ENCODE measurements at regions not wholly inside any gene's neighbourhood (a gene's known extent, or its start where the extent isn't known, plus 50 kb on each side); places are given as distances from the start of the nearest gene placed in this dataset.

GRCh38 chr1:63189677-63190076, 132.7 kb upstream of the FOXD3 start:
- no peaks in the 10 kb centered on the region for H3K4me1 Mint-ChIP-seq
- H4K20me1 ChIP-seq (ENCODE audit: insufficient read depth, low read length): no peaks in the 10 kb centered on the region
- no peak overlapping the region for H3K4me3 Mint-ChIP-seq
- no peak overlapping the region for H2AFZ ChIP-seq (ENCODE audit: insufficient read depth, low read depth, low read length, poor library complexity, severe bottlenecking)
- no peaks in the 10 kb centered on the region for H3K36me3 Mint-ChIP-seq
- TF ChIP-seq, protein P1, sequence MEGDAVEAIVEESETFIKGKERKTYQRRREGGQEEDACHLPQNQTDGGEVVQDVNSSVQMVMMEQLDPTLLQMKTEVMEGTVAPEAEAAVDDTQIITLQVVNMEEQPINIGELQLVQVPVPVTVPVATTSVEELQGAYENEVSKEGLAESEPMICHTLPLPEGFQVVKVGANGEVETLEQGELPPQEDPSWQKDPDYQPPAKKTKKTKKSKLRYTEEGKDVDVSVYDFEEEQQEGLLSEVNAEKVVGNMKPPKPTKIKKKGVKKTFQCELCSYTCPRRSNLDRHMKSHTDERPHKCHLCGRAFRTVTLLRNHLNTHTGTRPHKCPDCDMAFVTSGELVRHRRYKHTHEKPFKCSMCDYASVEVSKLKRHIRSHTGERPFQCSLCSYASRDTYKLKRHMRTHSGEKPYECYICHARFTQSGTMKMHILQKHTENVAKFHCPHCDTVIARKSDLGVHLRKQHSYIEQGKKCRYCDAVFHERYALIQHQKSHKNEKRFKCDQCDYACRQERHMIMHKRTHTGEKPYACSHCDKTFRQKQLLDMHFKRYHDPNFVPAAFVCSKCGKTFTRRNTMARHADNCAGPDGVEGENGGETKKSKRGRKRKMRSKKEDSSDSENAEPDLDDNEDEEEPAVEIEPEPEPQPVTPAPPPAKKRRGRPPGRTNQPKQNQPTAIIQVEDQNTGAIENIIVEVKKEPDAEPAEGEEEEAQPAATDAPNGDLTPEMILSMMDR (IDR thresholded peaks at IDR 0.05): no peak
- DNase-seq: no peak
- no peaks in the 10 kb centered on the region for H3K36me3 ChIP-seq (replicated peaks in 1 of 2; ENCODE audit: control insufficient read depth in 1 of 2, insufficient read depth in 2 of 2, low read length in 2 of 2)
- H3K27me3 ChIP-seq (ENCODE audit: control insufficient read depth in 2 of 2, insufficient read depth in 2 of 2, low read length in 2 of 2): no peaks in the 10 kb centered on the region
- intact Hi-C loops (cut with micrococcal nuclease): no loop called here
- H3K4me3 ChIP-seq (replicated peaks in 1 of 3; ENCODE audit: low read depth in 2 of 3, low read length in 3 of 3): no peak overlapping the region
- H3K9me3 Mint-ChIP-seq: no peaks in the 10 kb centered on the region
- H3K4me1 ChIP-seq (ENCODE audit: control insufficient read depth in 1 of 2, insufficient read depth in 2 of 2, low read length in 2 of 2): no peaks in the 10 kb centered on the region
- peaks cover 0 to 2% (median 0%) of the 10 kb centered on the region in 3 donors for H3K27me3 Mint-ChIP-seq (ENCODE audit: low read depth in 3 of 3)
- no peaks in the 10 kb centered on the region for H3K79me2 ChIP-seq (ENCODE audit: insufficient read depth, low read length)
- H3K27ac Mint-ChIP-seq: no peak overlapping the region
- no peaks in the 10 kb centered on the region for H3K9me3 ChIP-seq (replicated peaks in 1 of 2; ENCODE audit: control insufficient read depth in 1 of 2, insufficient read depth in 1 of 2, low read length in 2 of 2)
- H3K27ac ChIP-seq (ENCODE audit: low read depth in 1 of 2, low read length in 2 of 2): no peak overlapping the region
- 60% methylated on average over 1 of the region's 1 CpG for WGBS (ENCODE audit: insufficient coverage)
- no peak overlapping the region for H3K9ac ChIP-seq (ENCODE audit: insufficient read depth, low read length, poor library complexity, severe bottlenecking)
- H3K4me2 ChIP-seq (replicated peaks; ENCODE audit: extremely low read depth, low read length, poor library complexity, severe bottlenecking): no peak overlapping the region

GRCh38 chr1:63190171-63190570, 132.2 kb upstream of the FOXD3 start:
- no peak overlapping the region for H2AFZ ChIP-seq (ENCODE audit: insufficient read depth, low read depth, low read length, poor library complexity, severe bottlenecking)
- Mint-ChIP-seq H3K4me1 (no peaks in the 10 kb centered on the region), H3K27me3 (ENCODE audit: low read depth in 3 of 3) (peaks cover 0 to 2% (median 0%) of the 10 kb centered on the region in 3 donors), H3K27ac (no peak overlapping the region), H3K9me3 (no peaks in the 10 kb centered on the region), H3K36me3 (no peaks in the 10 kb centered on the region), H3K4me3 (no peak overlapping the region)
- no peaks in the 10 kb centered on the region for H3K36me3 ChIP-seq (replicated peaks in 1 of 2; ENCODE audit: control insufficient read depth in 1 of 2, insufficient read depth in 2 of 2, low read length in 2 of 2)
- no peak overlapping the region for H3K4me3 ChIP-seq (replicated peaks in 1 of 3; ENCODE audit: low read depth in 2 of 3, low read length in 3 of 3)
- H3K4me1 ChIP-seq (ENCODE audit: control insufficient read depth in 1 of 2, insufficient read depth in 2 of 2, low read length in 2 of 2): no peaks in the 10 kb centered on the region
- H3K4me2 ChIP-seq (replicated peaks; ENCODE audit: extremely low read depth, low read length, poor library complexity, severe bottlenecking): no peak overlapping the region
- no peaks in the 10 kb centered on the region for H3K79me2 ChIP-seq (ENCODE audit: insufficient read depth, low read length)
- no peaks in the 10 kb centered on the region for H4K20me1 ChIP-seq (ENCODE audit: insufficient read depth, low read length)
- WGBS (ENCODE audit: insufficient coverage): 50% methylated on average over 1 of the region's 2 CpGs
- no peaks in the 10 kb centered on the region for H3K9me3 ChIP-seq (replicated peaks in 1 of 2; ENCODE audit: control insufficient read depth in 1 of 2, insufficient read depth in 1 of 2, low read length in 2 of 2)
- H3K27ac ChIP-seq (ENCODE audit: low read depth in 1 of 2, low read length in 2 of 2): no peak overlapping the region
- H3K9ac ChIP-seq (ENCODE audit: insufficient read depth, low read length, poor library complexity, severe bottlenecking): no peak overlapping the region
- no peak for DNase-seq
- intact Hi-C loops (cut with micrococcal nuclease): no loop called here
- TF ChIP-seq, protein P1 (IDR thresholded peaks at IDR 0.05): no peak
- H3K27me3 ChIP-seq (ENCODE audit: control insufficient read depth in 2 of 2, insufficient read depth in 2 of 2, low read length in 2 of 2): no peaks in the 10 kb centered on the region

Measured in CD14-positive monocyte (primary cell).